H9 (cell line): ENCODE measurements at regions not wholly inside any gene's neighbourhood (a gene's known extent, or its start where the extent isn't known, plus 50 kb on each side); places are given as distances from the start of the nearest gene placed in this dataset.

Source experiments
- DNase-seq: peaks from one replicate; pipeline ENCODE4 v3.0.0-alpha.2; 2017
- H2AFZ ChIP-seq: one replicate; pipeline ENCODE4 v1.6.1; 2013; ENCODE audit warnings: mild to moderate bottlenecking, low read length, control low read depth, moderate library complexity
- H2AK5ac ChIP-seq: 2 replicates; pipeline ENCODE4 v1.6.1; 2013; ENCODE audit warnings: low read length, control low read depth, mixed read lengths; ENCODE audit not compliant: insufficient read length
- H2BK120ac ChIP-seq: one replicate; pipeline ENCODE4 v1.6.1; 2013; ENCODE audit warnings: low read depth, mild to moderate bottlenecking, low read length, control low read depth, inconsistent platforms; ENCODE audit not compliant: poor library complexity, severe bottlenecking
- H2BK12ac ChIP-seq: 2 replicates; pipeline ENCODE4 v1.6.1; 2013; ENCODE audit warnings: low read length, control low read depth, mixed read lengths, low read depth; ENCODE audit not compliant: insufficient read length
- H2BK15ac ChIP-seq: 2 replicates; pipeline ENCODE4 v1.6.1; 2013; ENCODE audit warnings: low read depth, low read length, control low read depth
- H2BK20ac ChIP-seq: one replicate; pipeline ENCODE4 v1.6.1; 2013; ENCODE audit warnings: low read depth, mild to moderate bottlenecking, low read length, control low read depth, inconsistent platforms; ENCODE audit not compliant: poor library complexity, severe bottlenecking
- H2BK5ac ChIP-seq: 2 replicates; pipeline ENCODE4 v1.6.1; 2013; ENCODE audit warnings: low read length, control low read depth, mixed read lengths; ENCODE audit not compliant: insufficient read length
- H3K14ac ChIP-seq: 2 replicates; pipeline ENCODE4 v1.6.1; 2013; ENCODE audit warnings: low read length, control low read depth; ENCODE audit not compliant: insufficient read depth
- H3K18ac ChIP-seq: 2 replicates; pipeline ENCODE4 v1.6.1; 2013; ENCODE audit warnings: low read depth, mild to moderate bottlenecking, mixed read lengths, low read length, control low read depth; ENCODE audit not compliant: insufficient read length
- H3K23ac ChIP-seq: 2 replicates; pipeline ENCODE4 v1.6.1; 2013; ENCODE audit warnings: low read length, control low read depth, mixed read lengths, low read depth; ENCODE audit not compliant: insufficient read length
- H3K23me2 ChIP-seq: 2 replicates; pipeline ENCODE4 v1.6.1; 2013; ENCODE audit warnings: low read depth, mild to moderate bottlenecking, mixed read lengths, low read length, control low read depth; ENCODE audit not compliant: insufficient read length, poor library complexity, severe bottlenecking
- H3K27ac ChIP-seq: 2 replicates; pipeline ENCODE4 v1.5.1; 2013; ENCODE audit warnings: low read length, control low read depth, mixed read lengths, low read depth; ENCODE audit not compliant: insufficient read length
- H3K27me3 ChIP-seq: 2 replicates; pipeline ENCODE4 v1.6.1; 2013; ENCODE audit warnings: low read length, control low read depth, inconsistent platforms; ENCODE audit not compliant: insufficient read depth
- H3K4ac ChIP-seq: 2 replicates; pipeline ENCODE4 v1.6.1; 2013; ENCODE audit warnings: low read depth, mild to moderate bottlenecking, control low read depth, inconsistent platforms, low read length, moderate library complexity
- H3K4me1 ChIP-seq: 2 replicates; pipeline ENCODE4 v1.6.1; 2013; ENCODE audit warnings: low read length, control low read depth, inconsistent platforms; ENCODE audit not compliant: insufficient read depth
- H3K4me2 ChIP-seq: 2 replicates; pipeline ENCODE4 v1.6.1; 2013; ENCODE audit warnings: low read length, control low read depth, mixed read lengths; ENCODE audit not compliant: insufficient read length, insufficient read depth
- H3K56ac ChIP-seq: 2 replicates; pipeline ENCODE4 v1.6.1; 2013; ENCODE audit warnings: low read depth, mild to moderate bottlenecking, mixed read lengths, low read length, control low read depth; ENCODE audit not compliant: insufficient read length
- H3K79me1 ChIP-seq: 2 replicates; pipeline ENCODE4 v1.6.1; 2013; ENCODE audit warnings: low read depth, mild to moderate bottlenecking, moderate library complexity, low read length, control low read depth, inconsistent platforms; ENCODE audit not compliant: insufficient read depth, poor library complexity, severe bottlenecking
- H3K79me2 ChIP-seq: 2 replicates; pipeline ENCODE4 v1.6.1; 2013; ENCODE audit warnings: low read length, control low read depth, inconsistent platforms; ENCODE audit not compliant: insufficient read depth
- H3K9ac ChIP-seq: 2 replicates; pipeline ENCODE4 v1.6.1; 2013; ENCODE audit warnings: low read length, control low read depth, mixed read lengths; ENCODE audit not compliant: insufficient read length; ENCODE audit errors: extremely low read depth
- H3K9me3 ChIP-seq: one replicate; pipeline ENCODE4 v1.6.1; 2013; ENCODE audit warnings: low read depth, low read length, inconsistent platforms; ENCODE audit not compliant: control insufficient read depth
- H3T11ph ChIP-seq: one replicate; pipeline ENCODE4 v1.6.1; 2013; ENCODE audit warnings: mild to moderate bottlenecking, low read length, control low read depth, inconsistent platforms
- H4K20me1 ChIP-seq: one replicate; pipeline ENCODE4 v1.6.1; 2013; ENCODE audit not compliant: control insufficient read depth, insufficient read length, insufficient read depth
- H4K5ac ChIP-seq: 2 replicates; pipeline ENCODE4 v1.6.1; 2013; ENCODE audit warnings: low read depth, mild to moderate bottlenecking, mixed read lengths, low read length, control low read depth; ENCODE audit not compliant: insufficient read length
- H4K8ac ChIP-seq: replicated peaks from 2 replicates; pipeline ENCODE4 v1.6.1; 2013; ENCODE audit warnings: low read length, control low read depth, mixed read lengths, low read depth; ENCODE audit not compliant: insufficient read length
- H4K91ac ChIP-seq: 2 replicates; pipeline ENCODE4 v1.6.1; 2013; ENCODE audit warnings: low read depth, mild to moderate bottlenecking, moderate library complexity, mixed read lengths, low read length, control low read depth; ENCODE audit not compliant: insufficient read length
- H3K27ac Mint-ChIP-seq, 3 experiments: 2 replicates in 2 of 3; 3 replicates in 1 of 3; pipeline ENCODE4 v1.8.0; 2020 to 2021; ENCODE audit warnings: mixed read lengths in 3 of 3, mild to moderate bottlenecking in 1 of 3, moderate library complexity in 1 of 3
- H3K27me3 Mint-ChIP-seq: 2 replicates; pipeline ENCODE4 v1.8.0; 2021; ENCODE audit warnings: low read depth, mild to moderate bottlenecking, moderate library complexity, mixed read lengths
- H3K36me3 Mint-ChIP-seq, 3 experiments: 2 replicates in 2 of 3; 3 replicates in 1 of 3; pipeline ENCODE4 v1.8.0; 2020 to 2021; ENCODE audit warnings: low read depth in 3 of 3, mixed read lengths in 3 of 3; ENCODE audit not compliant: insufficient read depth in 1 of 3
- H3K4me1 Mint-ChIP-seq, 2 experiments: 2 replicates each; pipeline ENCODE4 v1.8.0; 2020; ENCODE audit warnings: mixed read lengths in 2 of 2
- H3K4me3 Mint-ChIP-seq, 2 experiments: 2 replicates in 1 of 2; 3 replicates in 1 of 2; pipeline ENCODE4 v1.8.0; 2020 to 2021; ENCODE audit warnings: mild to moderate bottlenecking in 2 of 2, mixed read lengths in 2 of 2, moderate library complexity in 1 of 2
- H3K9me3 Mint-ChIP-seq, 2 experiments: 2 replicates in 1 of 2; 3 replicates in 1 of 2; pipeline ENCODE4 v1.8.0; 2020; ENCODE audit warnings: mild to moderate bottlenecking in 2 of 2, mixed read lengths in 2 of 2, moderate library complexity in 1 of 2
- WGBS: extraction: QIAGEN DNeasy Blood & Tissue Kit; methylation state at CpG from one replicate; pipeline ENCODE4 v1.1.7; 2013; ENCODE audit warnings: missing lambda C conversion rate, low lambda C conversion rate, mixed read lengths; ENCODE audit not compliant: insufficient read length; ENCODE audit errors: extremely low coverage; 5-methylcytosine and 5-hydroxymethylcytosine counted together
- TF ChIP-seq, protein P1 (sequence below): fragments of 200-600 bp; sonication (generic); conservative IDR thresholded peaks from 3 replicates; pipeline ENCODE4 v1.8.0; 2021; ENCODE audit warnings: antibody characterized with exemption, mild to moderate bottlenecking

DNA sequence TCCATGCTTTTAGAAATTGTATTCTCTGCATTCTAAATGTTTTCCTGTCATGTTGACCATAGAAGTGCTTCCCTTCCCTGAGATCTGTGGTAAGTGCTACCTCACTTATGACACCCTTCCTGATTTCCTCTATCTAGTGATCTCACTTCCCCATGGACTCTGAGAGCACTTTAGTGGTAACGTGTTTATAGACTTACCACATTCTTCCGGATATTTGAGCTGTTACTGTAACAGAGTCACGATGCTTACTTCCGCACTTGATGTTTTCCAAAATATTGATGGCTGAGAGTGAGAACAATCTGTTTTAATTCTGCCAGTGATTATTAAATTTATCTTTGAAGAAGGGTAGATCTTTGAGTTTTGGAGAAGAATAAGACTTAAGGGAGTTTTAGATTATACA lies 60.1 kb upstream of the NAMPT start:
- Histone ChIP-seq H3K23ac (no peak overlapping the region), H3K18ac (no peak overlapping the region), H2AFZ (no peak overlapping the region), H3K27ac (no peak overlapping the region), H4K91ac (no peak overlapping the region), H3K4ac (no peak overlapping the region), H2BK120ac (no peak overlapping the region), H2BK5ac (no peak overlapping the region), H3K79me1 (no peaks in the 10 kb centered on the region), H3T11ph (no peak overlapping the region), H3K79me2 (no peaks in the 10 kb centered on the region), H3K56ac (no peak overlapping the region), H4K8ac (no peak overlapping the region), H4K5ac (no peak overlapping the region), H3K27me3 (no peaks in the 10 kb centered on the region), H3K4me2 (no peak overlapping the region), H3K4me1 (no peaks in the 10 kb centered on the region), H3K14ac (no peak overlapping the region), H2BK15ac (no peak overlapping the region), H3K23me2 (no peaks in the 10 kb centered on the region), H3K9me3 (peaks cover 18% of the 10 kb centered on the region), H2AK5ac (no peak overlapping the region), H3K9ac (no peak overlapping the region), H2BK12ac (no peak overlapping the region), H4K20me1 (no peaks in the 10 kb centered on the region), H2BK20ac (no peak overlapping the region)
- WGBS: no CpG with 5 or more reads among the region's 4 CpGs
- Mint-ChIP-seq H3K27me3 (no peaks in the 10 kb centered on the region; the same call in 1 of the 2 replicates), H3K4me1 (no peaks in the 10 kb centered on the region), H3K36me3 (peaks cover 14 to 21% (median 19%) of the 10 kb centered on the region in 3 experiments; a peak in 6 of 7 replicates), H3K9me3 (peaks cover 25 to 39% of the 10 kb centered on the region in 2 experiments), H3K27ac (no peak overlapping the region), H3K4me3 (no peak overlapping the region)
- DNase-seq: no peak
- TF ChIP-seq, protein P1, sequence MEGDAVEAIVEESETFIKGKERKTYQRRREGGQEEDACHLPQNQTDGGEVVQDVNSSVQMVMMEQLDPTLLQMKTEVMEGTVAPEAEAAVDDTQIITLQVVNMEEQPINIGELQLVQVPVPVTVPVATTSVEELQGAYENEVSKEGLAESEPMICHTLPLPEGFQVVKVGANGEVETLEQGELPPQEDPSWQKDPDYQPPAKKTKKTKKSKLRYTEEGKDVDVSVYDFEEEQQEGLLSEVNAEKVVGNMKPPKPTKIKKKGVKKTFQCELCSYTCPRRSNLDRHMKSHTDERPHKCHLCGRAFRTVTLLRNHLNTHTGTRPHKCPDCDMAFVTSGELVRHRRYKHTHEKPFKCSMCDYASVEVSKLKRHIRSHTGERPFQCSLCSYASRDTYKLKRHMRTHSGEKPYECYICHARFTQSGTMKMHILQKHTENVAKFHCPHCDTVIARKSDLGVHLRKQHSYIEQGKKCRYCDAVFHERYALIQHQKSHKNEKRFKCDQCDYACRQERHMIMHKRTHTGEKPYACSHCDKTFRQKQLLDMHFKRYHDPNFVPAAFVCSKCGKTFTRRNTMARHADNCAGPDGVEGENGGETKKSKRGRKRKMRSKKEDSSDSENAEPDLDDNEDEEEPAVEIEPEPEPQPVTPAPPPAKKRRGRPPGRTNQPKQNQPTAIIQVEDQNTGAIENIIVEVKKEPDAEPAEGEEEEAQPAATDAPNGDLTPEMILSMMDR: no peak
